Spleen (tissue), 11 donors: ENCODE measurements at regions not wholly inside any gene's neighbourhood (a gene's known extent, or its start where the extent isn't known, plus 50 kb on each side); places are given as distances from the start of the nearest gene placed in this dataset.

Experiments
- DNase-seq: peaks from one replicate; pipeline ENCODE4 v3.0.0-alpha.2; 2020
- H3K27ac ChIP-seq, 8 donors: fragments of 200-600 bp; sonication (generic) in 7 of 8; 1 replicate in 4 of 8; 2 replicates in 4 of 8; pipeline versions ENCODE4 v1.5.0 to v1.8.0; 2016 to 2021; ENCODE audit warnings: inconsistent platforms in 4 of 8, mild to moderate bottlenecking in 4 of 8, moderate library complexity in 1 of 8
- H3K27me3 ChIP-seq, 7 donors: fragments of 200-600 bp; sonication (generic) in 6 of 7; replicated peaks in 1 of 7; 1 replicate in 4 of 7; 2 replicates in 3 of 7; pipeline versions ENCODE4 v1.5.0 to v1.8.0; 2016 to 2021; ENCODE audit warnings: inconsistent platforms in 3 of 7, mild to moderate bottlenecking in 1 of 7
- H3K36me3 ChIP-seq, 6 donors: fragments of 200-600 bp; sonication (generic) in 5 of 6; 1 replicate in 4 of 6; 2 replicates in 2 of 6; pipeline versions ENCODE4 v1.5.0 to v1.8.0; 2016 to 2021; ENCODE audit warnings: inconsistent platforms in 2 of 6
- H3K4me1 ChIP-seq, 6 donors: fragments of 200-600 bp; sonication (generic) in 5 of 6; 1 replicate in 3 of 6; 2 replicates in 3 of 6; pipeline versions ENCODE4 v1.5.0 to v1.8.0; 2016 to 2021; ENCODE audit warnings: inconsistent platforms in 3 of 6
- H3K4me3 ChIP-seq, 8 donors: fragments of 200-600 bp; sonication (generic) in 7 of 8; 1 replicate in 4 of 8; 2 replicates in 4 of 8; pipeline versions ENCODE4 v1.5.0 to v1.8.0; 2016 to 2021; ENCODE audit warnings: inconsistent platforms in 4 of 8, mild to moderate bottlenecking in 4 of 8, moderate library complexity in 2 of 8
- H3K9me3 ChIP-seq, 8 donors: fragments of 200-600 bp; sonication (generic) in 7 of 8; 1 replicate in 4 of 8; 2 replicates in 4 of 8; pipeline versions ENCODE4 v1.5.0 to v1.8.0; 2016 to 2021; ENCODE audit warnings: inconsistent platforms in 4 of 8
- CTCF ChIP-seq, 11 experiments: fragments of 200-600 bp in 7 of 11; fragments of 450-650 bp in 4 of 11; sonication (generic) in 4 of 11; IDR thresholded peaks in 8 of 11; conservative IDR thresholded peaks in 3 of 11; 1 replicate in 7 of 11; 2 replicates in 4 of 11; pipeline versions ENCODE4 v1.4.0 to v1.8.0; 2016 to 2021; ENCODE audit warnings: antibody characterized with exemption in 11 of 11, inconsistent platforms in 4 of 11, mild to moderate bottlenecking in 1 of 11
- POLR2A ChIP-seq, 3 donors: fragments of 450-650 bp; IDR thresholded peaks; one replicate each; pipeline ENCODE4 v1.5.1; 2017; ENCODE audit warnings: antibody characterized with exemption in 3 of 3, mild to moderate bottlenecking in 1 of 3
- POLR2AphosphoS5 ChIP-seq, 3 donors: sonication (generic); formaldehyde crosslinking; IDR thresholded peaks; one replicate each; pipeline ENCODE4 v1.5.1; 2017; ENCODE audit warnings: antibody characterized with exemption in 3 of 3
- WGBS, 5 donors: extraction: QIAGEN DNeasy Blood & Tissue Kit in 3 of 5; methylation state at CpG; one replicate each; pipeline versions ENCODE4 v1.1.5 to v1.1.7; 2013 to 2018; 5-methylcytosine and 5-hydroxymethylcytosine counted together
- intact Hi-C: fragments of 100-400 bp; cut with DNase I; formaldehyde crosslinking; loops from one replicate; pipeline ENCODE4 v1.15.0; 2023; ENCODE audit warnings: low total_unique reads
- donor health status: healthy with polysubstance abuse.
- donor health status: DM: no; HTN: no; CAD: no; lungs with moderate emphysema.
- donor health status: DM: no; HTN: no; CAD: no.
- donor health status: Bipolar disorder and iron deficiency.
- donor health status: healthy.
- donor health status: DM: no; HTN: no; CAD: no.
- donor health status: DM: yes; HTN: yes; CAD: no.

- peaks cover 0 to 24% (median 9%) of the 10 kb centered on the region in 8 donors for H3K9me3 ChIP-seq
- 87 to 94% (median 93%) methylated on average over 11 of the region's 11 CpGs for WGBS, 5 donors
- H3K4me1 ChIP-seq = peaks cover 0 to 3% (median 0%) of the 10 kb centered on the region in 6 donors
- TF ChIP-seq CTCF (IDR thresholded peaks at IDR 0.05 in 8 of 11, conservative IDR thresholded peaks at IDR 0.05 in 3 of 11) (no peak), POLR2AphosphoS5 (IDR thresholded peaks at IDR 0.05) (no peak), POLR2A (IDR thresholded peaks at IDR 0.05) (no peak)
- H3K27ac ChIP-seq = no peak overlapping the region
- DNase-seq = no peak
- no peaks in the 10 kb centered on the region for H3K36me3 ChIP-seq
- no peaks in the 10 kb centered on the region for H3K27me3 ChIP-seq
- H3K4me3 ChIP-seq = no peak overlapping the region
- intact Hi-C loops = loop anchor here (10.0 kb wide), 2 partner anchors 178 to 538 kb away; no protein-coding TSS in a partner anchor
Observed at GRCh38 chr20:23232679-23233308, 117.8 kb upstream of the NXT1 start.

GRCh38 chr20:23232219-23232581, 118.4 kb upstream of the NXT1 start:
- Histone ChIP-seq H3K27me3 (peaks cover 0 to 3% (median 0%) of the 10 kb centered on the region in 7 donors), H3K4me3 (no peak overlapping the region), H3K27ac (no peak overlapping the region), H3K36me3 (no peaks in the 10 kb centered on the region), H3K4me1 (peaks cover 0 to 3% (median 0%) of the 10 kb centered on the region in 6 donors), H3K9me3 (peaks cover 0 to 18% (median 9%) of the 10 kb centered on the region in 8 donors)
- no peak for DNase-seq
- intact Hi-C loops = loop anchor here (10.0 kb wide), 2 partner anchors 177 to 537 kb away; no protein-coding TSS in a partner anchor
- TF ChIP-seq POLR2AphosphoS5 (IDR thresholded peaks at IDR 0.05) = no peak
- no peak for TF ChIP-seq CTCF (IDR thresholded peaks at IDR 0.05 in 8 of 11, conservative IDR thresholded peaks at IDR 0.05 in 3 of 11)
- TF ChIP-seq POLR2A (IDR thresholded peaks at IDR 0.05) = no peak
- WGBS, 5 donors = 92 to 97% (median 94%) methylated on average over 4 of the region's 4 CpGs

- no peak for TF ChIP-seq POLR2AphosphoS5 (IDR thresholded peaks at IDR 0.05)
- TF ChIP-seq POLR2A (IDR thresholded peaks at IDR 0.05) = no peak
- TF ChIP-seq CTCF (IDR thresholded peaks at IDR 0.05 in 8 of 11, conservative IDR thresholded peaks at IDR 0.05 in 3 of 11) = no peak
- Histone ChIP-seq H3K4me3 (no peak overlapping the region), H3K9me3 (peaks cover 0 to 18% (median 9%) of the 10 kb centered on the region in 8 donors), H3K36me3 (no peaks in the 10 kb centered on the region), H3K27me3 (peaks cover 0 to 4% (median 0%) of the 10 kb centered on the region in 7 donors), H3K4me1 (peaks cover 0 to 3% (median 0%) of the 10 kb centered on the region in 6 donors), H3K27ac (no peak overlapping the region)
- intact Hi-C loops = loop anchor here (10.0 kb wide), 2 partner anchors 177 to 537 kb away; no protein-coding TSS in a partner anchor
- WGBS, 5 donors = 70 to 87% (median 75%) methylated on average over 6 of the region's 6 CpGs
- no peak for DNase-seq
Observed at GRCh38 chr20:23231561-23232218, 118.9 kb upstream of the NXT1 start.
